ENCODE measurements at regions not wholly inside any gene's neighbourhood (a gene's known extent, or its start where the extent isn't known, plus 50 kb on each side); places are given as distances from the start of the nearest gene placed in this dataset.

DNA sequence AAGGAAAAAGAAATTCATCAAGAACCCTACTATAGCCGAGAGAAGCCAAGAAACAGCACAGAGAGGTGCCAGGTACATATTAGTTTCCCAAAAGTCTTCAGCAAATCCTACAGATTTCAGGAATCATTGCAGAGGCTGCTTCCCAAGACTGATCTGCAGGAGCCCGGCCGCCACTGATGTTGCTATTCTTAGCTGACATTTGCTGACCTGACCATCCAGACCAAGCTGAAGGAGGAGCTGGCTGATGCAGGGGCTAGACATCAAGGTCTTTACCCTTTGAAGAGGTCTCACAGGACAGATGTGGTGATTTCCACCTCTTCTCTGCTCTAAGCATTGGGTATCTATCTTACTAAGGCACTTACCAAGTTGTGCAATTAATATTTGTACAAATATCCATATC, 444.8 kb upstream of the SOX5 start:
- Histone ChIP-seq H3K27ac (ENCODE audit: low read length) (no peak overlapping the region), H3K27me3 (ENCODE audit: control insufficient read depth in 1 of 2, insufficient read depth in 2 of 2, low read length in 2 of 2) (no peaks in the 10 kb centered on the region), H3K4me1 (ENCODE audit: control insufficient read depth, insufficient read depth, low read length) (peaks cover 8% of the 10 kb centered on the region), H3K36me3 (ENCODE audit: control insufficient read depth in 2 of 2, insufficient read depth in 2 of 2, low read length in 2 of 2) (no peaks in the 10 kb centered on the region), H3K9me3 (ENCODE audit: control insufficient read depth in 2 of 2, low read length in 2 of 2) (no peaks in the 10 kb centered on the region), H3K4me3 (ENCODE audit: low read length in 2 of 2) (no peak overlapping the region), H3K9ac (ENCODE audit: low read length in 2 of 2) (no peak overlapping the region)

DNA sequence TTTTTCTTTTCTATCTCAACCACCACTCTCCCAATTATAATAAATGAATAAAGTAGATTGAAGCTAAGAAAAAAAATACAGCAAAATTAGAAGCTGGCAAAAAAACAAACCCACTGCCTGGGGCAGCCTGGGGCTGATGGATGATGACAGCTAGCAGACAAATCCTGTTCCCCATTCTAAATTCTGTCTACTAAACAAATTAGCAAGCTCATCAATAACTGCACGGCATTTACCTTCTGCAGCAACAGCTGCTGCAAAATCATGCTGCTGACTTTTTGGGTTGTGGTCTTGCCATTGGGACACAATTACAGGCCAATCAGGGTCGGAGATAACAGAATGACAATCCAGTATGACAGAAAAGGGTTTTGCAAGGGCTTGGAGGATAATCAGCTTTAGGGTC, 443.6 kb upstream of the SOX5 start:
- no peak overlapping the region for H3K27ac ChIP-seq (ENCODE audit: low read length)
- H3K4me3 ChIP-seq (ENCODE audit: low read length in 2 of 2), result no peak overlapping the region
- no peaks in the 10 kb centered on the region for H3K36me3 ChIP-seq (ENCODE audit: control insufficient read depth in 2 of 2, insufficient read depth in 2 of 2, low read length in 2 of 2)
- H3K9me3 ChIP-seq (ENCODE audit: control insufficient read depth in 2 of 2, low read length in 2 of 2), result no peaks in the 10 kb centered on the region
- no peak overlapping the region for H3K9ac ChIP-seq (ENCODE audit: low read length in 2 of 2)
- peaks cover 8% of the 10 kb centered on the region for H3K4me1 ChIP-seq (ENCODE audit: control insufficient read depth, insufficient read depth, low read length)
- H3K27me3 ChIP-seq (ENCODE audit: control insufficient read depth in 1 of 2, insufficient read depth in 2 of 2, low read length in 2 of 2), result no peaks in the 10 kb centered on the region

DNA sequence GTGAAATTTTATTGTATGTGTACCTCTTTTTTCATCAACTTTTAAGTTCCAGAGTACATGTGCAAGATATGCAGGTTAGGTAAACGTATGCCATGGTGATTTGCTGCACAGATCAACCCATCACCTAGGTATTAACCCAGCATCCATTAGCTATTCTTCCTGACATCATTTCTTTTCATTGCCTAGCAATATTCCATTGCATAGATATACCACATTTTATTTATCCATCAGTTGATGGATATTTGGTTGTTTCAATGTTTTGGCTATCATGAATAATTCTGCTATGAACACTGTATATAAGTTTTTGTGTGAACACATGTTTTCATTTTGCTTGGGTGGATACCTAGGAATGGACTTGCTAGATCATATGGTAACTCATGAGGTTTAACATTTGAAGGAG, 439.9 kb upstream of the SOX5 start:
- Histone ChIP-seq H3K4me3 (ENCODE audit: low read length in 2 of 2) (no peak overlapping the region), H3K36me3 (ENCODE audit: control insufficient read depth in 2 of 2, insufficient read depth in 2 of 2, low read length in 2 of 2) (no peaks in the 10 kb centered on the region), H3K9ac (ENCODE audit: low read length in 2 of 2) (no peak overlapping the region), H3K9me3 (ENCODE audit: control insufficient read depth in 2 of 2, low read length in 2 of 2) (no peaks in the 10 kb centered on the region), H3K27ac (ENCODE audit: low read length) (no peak overlapping the region), H3K4me1 (ENCODE audit: control insufficient read depth, insufficient read depth, low read length) (no peaks in the 10 kb centered on the region), H3K27me3 (ENCODE audit: control insufficient read depth in 1 of 2, insufficient read depth in 2 of 2, low read length in 2 of 2) (no peaks in the 10 kb centered on the region)

DNA sequence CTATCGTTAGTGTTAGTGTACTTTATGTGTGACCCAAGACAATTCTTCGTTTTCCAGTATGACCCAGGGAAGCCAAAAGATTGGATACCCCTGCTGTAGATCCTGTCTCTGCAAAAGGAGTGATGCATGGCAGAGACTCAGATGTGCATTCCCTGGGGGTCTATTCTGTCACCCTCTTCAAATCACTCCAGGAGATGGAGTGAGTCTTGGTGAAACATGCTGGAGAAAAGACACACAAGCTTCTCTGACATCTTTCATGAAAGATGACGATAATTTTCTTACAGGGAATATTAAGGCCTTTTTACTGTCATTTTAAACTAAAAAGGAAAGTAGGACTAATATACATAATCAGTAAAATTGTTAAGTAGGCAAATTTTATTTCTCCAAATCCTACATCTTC, 437.9 kb upstream of the SOX5 start:
- no peak overlapping the region for H3K9ac ChIP-seq (ENCODE audit: low read length in 2 of 2)
- H3K27ac ChIP-seq (ENCODE audit: low read length), result no peak overlapping the region
- no peaks in the 10 kb centered on the region for H3K36me3 ChIP-seq (ENCODE audit: control insufficient read depth in 2 of 2, insufficient read depth in 2 of 2, low read length in 2 of 2)
- H3K4me1 ChIP-seq (ENCODE audit: control insufficient read depth, insufficient read depth, low read length), result no peaks in the 10 kb centered on the region
- H3K27me3 ChIP-seq (ENCODE audit: control insufficient read depth in 1 of 2, insufficient read depth in 2 of 2, low read length in 2 of 2), result no peaks in the 10 kb centered on the region
- H3K9me3 ChIP-seq (ENCODE audit: control insufficient read depth in 2 of 2, low read length in 2 of 2), result peaks cover 0 to 2% of the 10 kb centered on the region in 2 donors
- H3K4me3 ChIP-seq (ENCODE audit: low read length in 2 of 2), result no peak overlapping the region

DNA sequence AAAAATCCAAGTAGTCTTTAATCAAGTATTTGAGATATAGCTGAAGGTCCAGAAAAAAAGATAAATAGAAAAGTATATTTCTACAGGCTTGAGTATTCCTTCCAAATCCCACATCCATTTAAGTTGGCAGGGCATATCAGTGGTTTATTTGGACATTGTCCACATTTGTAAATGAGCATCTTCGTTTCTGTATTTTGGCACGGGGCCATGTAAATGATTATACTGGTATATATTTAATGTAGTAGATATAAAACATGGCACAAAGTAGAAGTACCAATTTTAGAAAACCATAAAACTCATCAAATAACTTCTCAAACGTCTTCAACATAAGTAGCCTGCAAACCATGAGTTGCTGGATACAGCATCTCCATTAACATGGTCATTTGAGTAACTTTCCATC, 437.4 kb upstream of the SOX5 start:
- Histone ChIP-seq H3K4me1 (ENCODE audit: control insufficient read depth, insufficient read depth, low read length) (no peaks in the 10 kb centered on the region), H3K27ac (ENCODE audit: low read length) (no peak overlapping the region), H3K9ac (ENCODE audit: low read length in 2 of 2) (no peak overlapping the region), H3K36me3 (ENCODE audit: control insufficient read depth in 2 of 2, insufficient read depth in 2 of 2, low read length in 2 of 2) (no peaks in the 10 kb centered on the region), H3K27me3 (ENCODE audit: control insufficient read depth in 1 of 2, insufficient read depth in 2 of 2, low read length in 2 of 2) (no peaks in the 10 kb centered on the region), H3K9me3 (ENCODE audit: control insufficient read depth in 2 of 2, low read length in 2 of 2) (peaks cover 0 to 2% of the 10 kb centered on the region in 2 donors), H3K4me3 (ENCODE audit: low read length in 2 of 2) (no peak overlapping the region)

GRCh38 chr12:24381790-24382189, 432.3 kb upstream of the SOX5 start:
- H3K4me3 ChIP-seq (ENCODE audit: low read length in 2 of 2), result no peak overlapping the region
- H3K9ac ChIP-seq (ENCODE audit: low read length in 2 of 2), result no peak overlapping the region
- H3K9me3 ChIP-seq (ENCODE audit: control insufficient read depth in 2 of 2, low read length in 2 of 2), result peaks cover 0 to 2% of the 10 kb centered on the region in 2 donors
- no peak overlapping the region for H3K27ac ChIP-seq (ENCODE audit: low read length)
- no peaks in the 10 kb centered on the region for H3K4me1 ChIP-seq (ENCODE audit: control insufficient read depth, insufficient read depth, low read length)
- H3K36me3 ChIP-seq (ENCODE audit: control insufficient read depth in 2 of 2, insufficient read depth in 2 of 2, low read length in 2 of 2), result no peaks in the 10 kb centered on the region
- H3K27me3 ChIP-seq (ENCODE audit: control insufficient read depth in 1 of 2, insufficient read depth in 2 of 2, low read length in 2 of 2), result no peaks in the 10 kb centered on the region

DNA sequence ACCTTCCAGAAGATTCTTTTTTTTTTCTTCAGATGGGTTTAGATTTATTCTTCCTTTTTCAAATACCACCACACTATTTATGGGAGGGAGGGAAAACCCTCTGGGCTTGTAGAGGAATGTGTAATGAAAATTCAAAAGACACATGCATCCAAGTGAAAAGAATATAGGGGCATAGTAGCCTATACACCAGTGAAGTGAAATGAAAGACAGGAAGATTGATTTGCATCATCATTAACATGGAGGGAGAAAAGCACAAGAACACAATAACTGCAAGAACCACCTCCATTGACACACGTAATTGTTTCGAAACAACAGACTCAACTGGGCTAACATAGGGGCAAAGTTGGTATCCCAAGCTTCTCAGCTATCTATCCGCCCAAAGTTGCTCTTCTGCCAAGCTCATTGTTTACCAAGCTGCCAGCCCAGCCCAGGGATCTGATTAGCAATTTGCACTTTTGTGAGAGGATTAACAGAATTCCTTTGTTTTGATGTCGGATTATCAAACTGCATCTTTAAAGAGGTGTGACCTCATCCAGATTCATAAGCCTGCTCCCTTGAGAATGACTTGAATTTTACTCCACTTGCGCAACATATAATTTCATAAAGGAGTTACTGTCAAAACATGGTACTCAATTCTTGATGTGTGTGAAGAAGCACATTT, 430.5 kb upstream of the SOX5 start:
- Histone ChIP-seq H3K36me3 (ENCODE audit: control insufficient read depth in 2 of 2, insufficient read depth in 2 of 2, low read length in 2 of 2) (no peaks in the 10 kb centered on the region), H3K9ac (ENCODE audit: low read length in 2 of 2) (no peak overlapping the region), H3K27ac (ENCODE audit: low read length) (no peak overlapping the region), H3K4me3 (ENCODE audit: low read length in 2 of 2) (no peak overlapping the region), H3K4me1 (ENCODE audit: control insufficient read depth, insufficient read depth, low read length) (no peaks in the 10 kb centered on the region), H3K27me3 (ENCODE audit: control insufficient read depth in 1 of 2, insufficient read depth in 2 of 2, low read length in 2 of 2) (no peaks in the 10 kb centered on the region), H3K9me3 (ENCODE audit: control insufficient read depth in 2 of 2, low read length in 2 of 2) (peaks cover 0 to 2% of the 10 kb centered on the region in 2 donors)

GRCh38 chr12:24379433-24379832, 430.0 kb upstream of the SOX5 start:
- Histone ChIP-seq H3K27me3 (ENCODE audit: control insufficient read depth in 1 of 2, insufficient read depth in 2 of 2, low read length in 2 of 2) (no peaks in the 10 kb centered on the region), H3K4me3 (ENCODE audit: low read length in 2 of 2) (no peak overlapping the region), H3K36me3 (ENCODE audit: control insufficient read depth in 2 of 2, insufficient read depth in 2 of 2, low read length in 2 of 2) (no peaks in the 10 kb centered on the region), H3K4me1 (ENCODE audit: control insufficient read depth, insufficient read depth, low read length) (no peaks in the 10 kb centered on the region), H3K27ac (ENCODE audit: low read length) (no peak overlapping the region), H3K9me3 (ENCODE audit: control insufficient read depth in 2 of 2, low read length in 2 of 2) (peaks cover 0 to 2% of the 10 kb centered on the region in 2 donors), H3K9ac (ENCODE audit: low read length in 2 of 2) (no peak overlapping the region)

DNA sequence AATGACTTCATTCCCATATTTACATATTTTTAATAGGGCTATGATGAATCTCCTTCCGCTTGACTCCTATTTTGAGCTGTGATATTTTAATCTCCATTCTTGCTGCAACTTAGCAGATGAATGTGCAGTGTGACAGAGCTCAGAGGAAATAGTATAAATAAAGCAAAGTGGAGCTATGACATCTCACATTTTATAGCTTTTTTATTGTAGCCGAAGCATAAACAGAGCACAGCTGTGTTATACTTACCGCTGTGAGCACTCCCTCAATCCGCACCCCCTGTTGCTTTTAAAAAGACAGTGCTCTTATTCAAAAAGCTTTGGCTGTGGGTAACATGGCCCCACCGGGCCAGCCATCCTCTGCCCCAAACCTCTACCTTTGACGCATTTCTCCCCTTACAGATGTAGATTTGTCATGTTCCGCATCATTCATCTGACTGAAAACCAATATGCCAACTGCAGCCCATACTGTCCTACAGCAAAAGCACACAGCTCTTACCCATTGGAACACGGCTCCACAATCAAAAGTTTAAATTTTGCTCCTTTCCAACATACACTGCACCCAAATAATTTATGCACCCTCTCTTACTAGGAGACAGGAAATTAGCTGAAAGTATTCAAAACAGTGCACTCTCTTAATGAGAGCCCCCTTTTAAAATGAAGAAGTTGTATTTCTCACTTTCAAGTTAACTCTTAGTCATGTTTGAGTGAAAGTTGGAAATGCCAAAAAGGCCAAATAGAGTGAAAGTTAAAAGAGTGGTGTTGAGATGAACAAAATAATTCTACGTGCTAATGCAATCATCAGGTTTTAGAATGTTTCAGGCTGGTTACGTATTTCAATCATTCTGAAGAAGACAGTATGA, 429.3 kb upstream of the SOX5 start:
- peak overlapping the region; percentile 0 to 3 for H3K4me3 ChIP-seq (ENCODE audit: low read length in 2 of 2)
- H3K4me1 ChIP-seq (ENCODE audit: control insufficient read depth, insufficient read depth, low read length), result no peaks in the 10 kb centered on the region
- peaks cover 0 to 2% of the 10 kb centered on the region in 2 donors for H3K9me3 ChIP-seq (ENCODE audit: control insufficient read depth in 2 of 2, low read length in 2 of 2)
- no peaks in the 10 kb centered on the region for H3K36me3 ChIP-seq (ENCODE audit: control insufficient read depth in 2 of 2, insufficient read depth in 2 of 2, low read length in 2 of 2)
- no peak overlapping the region for H3K27ac ChIP-seq (ENCODE audit: low read length)
- H3K9ac ChIP-seq (ENCODE audit: low read length in 2 of 2), result no peak overlapping the region
- no peaks in the 10 kb centered on the region for H3K27me3 ChIP-seq (ENCODE audit: control insufficient read depth in 1 of 2, insufficient read depth in 2 of 2, low read length in 2 of 2)

DNA sequence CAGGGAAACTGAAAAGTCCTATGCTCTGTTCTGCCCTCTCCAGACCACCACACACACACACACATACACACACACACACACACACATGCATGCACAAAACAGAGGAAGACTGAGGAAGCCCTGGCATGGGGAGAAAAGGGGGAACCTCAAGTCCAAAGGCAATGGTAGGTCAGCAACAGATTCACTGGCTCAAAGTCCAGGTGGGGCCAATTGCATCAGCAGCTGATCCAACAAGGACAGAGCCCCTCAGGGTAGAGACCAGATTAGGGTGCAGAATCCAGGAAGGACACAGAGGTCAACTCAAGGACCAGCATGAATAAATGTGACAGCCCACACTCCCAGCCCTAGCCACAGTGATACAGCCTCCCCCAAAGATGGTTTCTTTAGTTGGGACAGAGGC, 425.0 kb upstream of the SOX5 start:
- no peaks in the 10 kb centered on the region for H3K36me3 ChIP-seq (ENCODE audit: control insufficient read depth in 2 of 2, insufficient read depth in 2 of 2, low read length in 2 of 2)
- H3K4me1 ChIP-seq (ENCODE audit: control insufficient read depth, insufficient read depth, low read length), result no peaks in the 10 kb centered on the region
- no peaks in the 10 kb centered on the region for H3K9me3 ChIP-seq (ENCODE audit: control insufficient read depth in 2 of 2, low read length in 2 of 2)
- no peak overlapping the region for H3K9ac ChIP-seq (ENCODE audit: low read length in 2 of 2)
- no peaks in the 10 kb centered on the region for H3K27me3 ChIP-seq (ENCODE audit: control insufficient read depth in 1 of 2, insufficient read depth in 2 of 2, low read length in 2 of 2)
- H3K4me3 ChIP-seq (ENCODE audit: low read length in 2 of 2), result no peak overlapping the region
- H3K27ac ChIP-seq (ENCODE audit: low read length), result no peak overlapping the region

DNA sequence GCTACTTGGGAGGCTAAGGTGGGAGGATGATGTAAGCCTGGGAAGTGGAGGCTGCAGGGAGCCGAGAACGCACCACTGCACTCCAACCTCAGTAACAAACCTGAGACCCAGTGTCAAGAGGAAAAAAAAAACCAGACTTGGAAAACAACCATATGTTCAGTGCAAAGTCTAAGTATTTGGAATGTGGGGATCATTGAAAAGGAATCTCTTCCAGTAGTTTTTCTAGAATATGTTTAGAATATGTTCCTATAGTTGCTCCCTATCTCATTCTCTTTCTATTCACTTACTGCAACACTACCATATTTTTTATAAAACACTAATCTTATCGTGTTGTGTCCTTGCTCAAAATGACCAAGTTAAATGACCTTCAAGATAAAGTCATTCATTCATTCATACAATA, 423.5 kb upstream of the SOX5 start:
- Histone ChIP-seq H3K4me3 (ENCODE audit: low read length in 2 of 2) (no peak overlapping the region), H3K36me3 (ENCODE audit: control insufficient read depth in 2 of 2, insufficient read depth in 2 of 2, low read length in 2 of 2) (no peaks in the 10 kb centered on the region), H3K9ac (ENCODE audit: low read length in 2 of 2) (no peak overlapping the region), H3K27ac (ENCODE audit: low read length) (no peak overlapping the region), H3K4me1 (ENCODE audit: control insufficient read depth, insufficient read depth, low read length) (no peaks in the 10 kb centered on the region), H3K9me3 (ENCODE audit: control insufficient read depth in 2 of 2, low read length in 2 of 2) (no peaks in the 10 kb centered on the region), H3K27me3 (ENCODE audit: control insufficient read depth in 1 of 2, insufficient read depth in 2 of 2, low read length in 2 of 2) (no peaks in the 10 kb centered on the region)
